ENCODE measurements at regions not wholly inside any gene's neighbourhood (a gene's known extent, or its start where the extent isn't known, plus 50 kb on each side); places are given as distances from the start of the nearest gene placed in this dataset.

- TF ChIP-seq POLR2AphosphoS5 (IDR thresholded peaks at IDR 0.05; ENCODE audit: borderline replicate concordance, low read depth, low read length) (no peak), EZH2 (IDR thresholded peaks at IDR 0.05) (no peak), FOXP2 (optimal IDR thresholded peaks at IDR 0.05; ENCODE audit: control extremely low read depth, extremely low read length, insufficient read depth) (no peak)
Observed at GRCh38 chr18:55875371-55875901, 287.4 kb upstream of the TCF4 start.

All from SK-N-MC (cell line).